K562 (cell line): ENCODE measurements at regions not wholly inside any gene's neighbourhood (a gene's known extent, or its start where the extent isn't known, plus 50 kb on each side); places are given as distances from the start of the nearest gene placed in this dataset.
A peak's percentile ranks its signal among the peaks of the same experiment; 100 is the strongest.

Experiments used
- ATAC-seq: fragments of 200-7000 bp; cut with Tn5 transposase; 3 replicates; pipeline ENCODE4 v1.9.1; 2020; ENCODE audit warnings: moderate library complexity
- BruUV-seq: library from RNA; stranded (reverse); fragments of 400-500 nt; replicated peaks from 2 replicates; lab custom pipeline; 2021; lab: Mats Ljungman, UMichigan
- CTCF ChIA-PET: fragments of 300-600 bp; formaldehyde crosslinking; extraction: SDS; loops from one replicate; lab custom pipeline; 2021; ENCODE audit warnings: low intra/inter-chr PET ratio; lab: Yijun Ruan, JAX
- POLR2A ChIA-PET: fragments of 300-600, 350-650 bp; sonication (Branson Sonifier 250); formaldehyde crosslinking; extraction: SDS; loops from one replicate; lab custom pipeline; 2021; ENCODE audit warnings: antibody characterized with exemption, inconsistent platforms; lab: Yijun Ruan, JAX
- DNase-seq, 4 experiments: peaks; one replicate each; pipeline versions ENCODE4 v3.0.0 to v3.0.0-alpha.2; 2011 to 2018; ENCODE audit warnings: low spot score in 3 of 4, mixed read lengths in 3 of 4; ENCODE audit errors: extremely low read depth in 1 of 4
- FAIRE-seq: peaks from 2 replicates; lab custom pipeline; 2011; peaks lifted over from hg19 to GRCh38; lab: Jason Lieb, UNC
- H2AFZ ChIP-seq: 2 replicates; pipeline ENCODE4 v1.6.0; 2011; ENCODE audit warnings: low read depth, low read length, control low read depth, inconsistent platforms
- H3K27ac ChIP-seq: fragments of 200-600 bp; 3 replicates; pipeline ENCODE4 v1.8.0; 2011; ENCODE audit warnings: low read depth, mild to moderate bottlenecking, control low read depth, inconsistent platforms, low read length, moderate library complexity, mixed read lengths; ENCODE audit errors: extremely low read depth
- H3K27me3 ChIP-seq, 2 experiments: fragments of 300-600 bp in 1 of 2; 2 replicates in 1 of 2; 3 replicates in 1 of 2; pipeline versions ENCODE4 v1.6.0 to v1.8.0; 2011; ENCODE audit warnings: inconsistent platforms in 2 of 2, low read length in 2 of 2, mild to moderate bottlenecking in 1 of 2, mixed read lengths in 1 of 2, moderate library complexity in 1 of 2; ENCODE audit not compliant: control insufficient read depth in 2 of 2, insufficient read depth in 2 of 2
- H3K36me3 ChIP-seq: fragments of 300-600 bp; 3 replicates; pipeline ENCODE4 v1.8.0; 2011; ENCODE audit warnings: mild to moderate bottlenecking, low read length, inconsistent platforms; ENCODE audit not compliant: control insufficient read depth, insufficient read depth
- H3K4me1 ChIP-seq, 2 experiments: fragments of 200-600 bp in 1 of 2; replicated peaks in 1 of 2; 2 replicates in 1 of 2; 3 replicates in 1 of 2; pipeline versions ENCODE4 v1.5.1 to v1.8.0; 2011; ENCODE audit warnings: inconsistent platforms in 2 of 2, low read length in 2 of 2, mild to moderate bottlenecking in 1 of 2, mixed read lengths in 1 of 2, moderate library complexity in 1 of 2; ENCODE audit not compliant: control insufficient read depth in 2 of 2, insufficient read depth in 2 of 2
- H3K4me2 ChIP-seq: 2 replicates; pipeline ENCODE4 v1.6.1; 2011; ENCODE audit warnings: low read length, control low read depth, inconsistent platforms, mixed read lengths; ENCODE audit not compliant: insufficient read depth
- H3K4me3 ChIP-seq: fragments of 200-600 bp; sonication (generic), shearing (Covaris generic); 2 replicates; pipeline ENCODE4 v1.5.1; 2016; ENCODE audit warnings: control low read depth, inconsistent platforms
- H3K79me2 ChIP-seq: fragments of 200-600 bp; 3 replicates; pipeline ENCODE4 v1.8.0; 2011; ENCODE audit warnings: low read length, inconsistent platforms; ENCODE audit not compliant: control insufficient read depth, insufficient read depth
- H3K9ac ChIP-seq, 2 experiments: 2 replicates each; pipeline versions ENCODE4 v1.6.0 to v1.6.1; 2011; ENCODE audit warnings: low read depth in 2 of 2, low read length in 2 of 2, control low read depth in 1 of 2, inconsistent platforms in 1 of 2, mild to moderate bottlenecking in 1 of 2, mixed read lengths in 1 of 2; ENCODE audit not compliant: insufficient read depth in 1 of 2
- H3K9me1 ChIP-seq: one replicate; pipeline ENCODE4 v1.6.0; 2011; ENCODE audit warnings: inconsistent platforms, mild to moderate bottlenecking, low read length, moderate library complexity; ENCODE audit not compliant: control insufficient read depth, insufficient read depth
- H3K9me3 ChIP-seq: replicated peaks from 2 replicates; pipeline ENCODE4 v1.5.1; 2011; ENCODE audit warnings: low read depth, low read length, inconsistent platforms; ENCODE audit not compliant: control insufficient read depth, insufficient read depth
- H4K20me1 ChIP-seq: replicated peaks from 2 replicates; pipeline ENCODE4 v1.6.1; 2011; ENCODE audit warnings: low read length, inconsistent platforms, mixed read lengths; ENCODE audit not compliant: control insufficient read depth, insufficient read depth
- ADNP ChIP-seq: fragments of 200-800 bp; sonication (Bioruptor generic); IDR thresholded peaks from 2 replicates; pipeline ENCODE4 v1.6.1; 2016; ENCODE audit warnings: missing genetic modification characterization, missing compliant biosample characterization
- BRD4 ChIP-seq: fragments of 200-600 bp; sonication (generic); IDR thresholded peaks from 2 replicates; pipeline ENCODE4 v1.6.1; 2017; ENCODE audit warnings: inconsistent platforms
- BRF2 ChIP-seq: IDR thresholded peaks from 3 replicates; pipeline ENCODE4 v1.6.1; 2011; ENCODE audit warnings: borderline replicate concordance, mild to moderate bottlenecking; ENCODE audit not compliant: insufficient read length, insufficient read depth
- CEBPG ChIP-seq, 3 experiments: fragments of 200-800 bp in 1 of 3; sonication (Bioruptor generic) in 1 of 3; sonication (generic) in 1 of 3; formaldehyde crosslinking in 1 of 3; IDR thresholded peaks in 2 of 3; conservative IDR thresholded peaks in 1 of 3; 2 replicates each; pipeline versions ENCODE4 v1.6.1 to v1.8.0; 2016 to 2022; ENCODE audit warnings: missing compliant biosample characterization in 2 of 3, missing genetic modification characterization in 2 of 3, mild to moderate bottlenecking in 1 of 3, missing genetic modification reagents in 1 of 3
- DNMT1 ChIP-seq: fragments of 450-650 bp; IDR thresholded peaks from 2 replicates; pipeline ENCODE4 v1.6.1; 2016; ENCODE audit warnings: antibody characterized with exemption, mild to moderate bottlenecking
- FOSL1 ChIP-seq: fragments of 200-800 bp; sonication (Bioruptor generic); conservative IDR thresholded peaks from 2 replicates; pipeline ENCODE4 v1.6.1; 2016; ENCODE audit warnings: missing genetic modification characterization, missing compliant biosample characterization
- FOXJ3 ChIP-seq: sonication (generic); formaldehyde crosslinking; IDR thresholded peaks from 2 replicates; pipeline ENCODE4 v1.4.0; 2020; ENCODE audit warnings: mild to moderate bottlenecking, missing genetic modification reagents
- JUND ChIP-seq, 2 experiments: IDR thresholded peaks; 2 replicates in 1 of 2; 3 replicates in 1 of 2; pipeline ENCODE4 v1.6.1; 2011; ENCODE audit warnings: borderline replicate concordance in 2 of 2, low read depth in 2 of 2, low read length in 2 of 2, improper control_type of control experiment in 1 of 2, missing biosample characterization in 1 of 2, missing genetic modification characterization in 1 of 2, missing genetic modification reagents in 1 of 2
- LCOR ChIP-seq: sonication (generic); formaldehyde crosslinking; IDR thresholded peaks from 2 replicates; pipeline ENCODE4 v1.8.0; 2022; ENCODE audit warnings: mild to moderate bottlenecking, missing genetic modification reagents
- MAX ChIP-seq: sonication (generic); formaldehyde crosslinking; IDR thresholded peaks from 2 replicates; pipeline ENCODE4 v1.9.0; 2022; ENCODE audit warnings: mild to moderate bottlenecking, missing genetic modification reagents
- PHF8 ChIP-seq: fragments of 200-600 bp; sonication (generic); IDR thresholded peaks from 2 replicates; pipeline ENCODE4 v1.6.1; 2012; ENCODE audit warnings: mixed run types, mild to moderate bottlenecking, inconsistent platforms, low read length, moderate library complexity, borderline replicate concordance
- POLR3A ChIP-seq: IDR thresholded peaks from 2 replicates; pipeline ENCODE4 v1.6.1; 2011; ENCODE audit warnings: borderline replicate concordance, mild to moderate bottlenecking, moderate library complexity; ENCODE audit not compliant: insufficient read length, insufficient read depth; ENCODE audit errors: extremely low read depth
- RBM14 ChIP-seq: fragments of 200-400 bp; formaldehyde crosslinking; IDR thresholded peaks from 2 replicates; pipeline ENCODE4 v1.6.1; 2018; ENCODE audit warnings: low read depth, mild to moderate bottlenecking, low read length, moderate library complexity, borderline replicate concordance; ENCODE audit not compliant: insufficient read depth
- STAG1 ChIP-seq: sonication (generic); formaldehyde crosslinking; IDR thresholded peaks from 2 replicates; pipeline ENCODE4 v1.5.0; 2020; ENCODE audit warnings: missing genetic modification reagents, borderline replicate concordance
- TCF3 ChIP-seq: sonication (generic); formaldehyde crosslinking; IDR thresholded peaks from 2 replicates; pipeline ENCODE4 v1.4.0; 2020; ENCODE audit warnings: mild to moderate bottlenecking, missing genetic modification reagents
- ZNF232 ChIP-seq: sonication (generic); formaldehyde crosslinking; IDR thresholded peaks from 2 replicates; pipeline ENCODE4 v1.8.0; 2022; ENCODE audit warnings: mild to moderate bottlenecking, missing genetic modification reagents
- ZNF24 ChIP-seq: fragments of 450-650 bp; IDR thresholded peaks from 2 replicates; pipeline ENCODE4 v1.6.1; 2016
- ZNF253 ChIP-seq: fragments of 250-450 bp; sonication (Bioruptor Pico); conservative IDR thresholded peaks from 2 replicates; pipeline ENCODE4 v1.6.1; 2021; ENCODE audit warnings: mild to moderate bottlenecking
- ZNF507 ChIP-seq: conservative IDR thresholded peaks from 2 replicates; pipeline ENCODE4 v1.6.1; 2017; ENCODE audit warnings: missing genetic modification characterization, missing compliant biosample characterization
- ZNF76 ChIP-seq: fragments of 250-450 bp; sonication (Bioruptor Pico); IDR thresholded peaks from 2 replicates; pipeline ENCODE4 v1.4.0; 2020; ENCODE audit warnings: mild to moderate bottlenecking, moderate library complexity, borderline replicate concordance
- ZNF77 ChIP-seq: fragments of 250-450 bp; sonication (Bioruptor Pico); IDR thresholded peaks from 2 replicates; pipeline ENCODE4 v1.5.0; 2020
- WGBS: fragments of 100-300 bp; shearing (Covaris generic); methylation state at CpG from one replicate; pipeline ENCODE4 v1.1.6; 2016; ENCODE audit warnings: low coverage, mixed read lengths; ENCODE audit not compliant: insufficient coverage; ENCODE audit errors: missing lambda C conversion rate; 5-methylcytosine and 5-hydroxymethylcytosine counted together
- in situ Hi-C: fragments of 300-500 bp; cut with MboI; formaldehyde crosslinking; loops from 4 replicates; pipeline ENCODE4 v1.15.0; 2018; ENCODE audit warnings: inconsistent platforms, mixed read lengths
- intact Hi-C: fragments of 100-400 bp; cut with micrococcal nuclease; formaldehyde crosslinking; loops from 2 replicates; pipeline ENCODE4 v1.14.2; 2022

DNA sequence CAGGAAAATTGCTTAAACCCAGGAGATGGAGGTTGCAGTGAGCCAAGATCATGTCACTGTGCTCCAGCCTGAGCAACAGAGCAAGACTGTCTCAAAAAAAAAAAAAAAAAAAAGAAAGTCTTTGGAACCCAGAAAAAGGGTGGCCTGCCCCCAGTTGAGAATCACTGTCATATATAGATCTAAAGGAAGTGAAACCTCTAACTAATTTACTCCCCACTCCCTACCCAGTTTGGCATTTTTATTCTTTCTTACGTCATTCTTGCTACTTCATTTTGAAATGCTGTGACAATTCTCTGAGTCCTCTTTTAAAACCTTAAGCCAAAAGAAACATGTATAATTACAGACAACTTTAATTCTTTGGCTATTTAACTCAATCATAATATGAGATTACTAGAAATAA lies 254.8 kb downstream of the CDC5L start (continued):
- TF ChIP-seq TCF3 = no peak
- TF ChIP-seq ZNF24 = no peak
- no peak for TF ChIP-seq BRF2
- no peak for TF ChIP-seq ZNF232

DNA sequence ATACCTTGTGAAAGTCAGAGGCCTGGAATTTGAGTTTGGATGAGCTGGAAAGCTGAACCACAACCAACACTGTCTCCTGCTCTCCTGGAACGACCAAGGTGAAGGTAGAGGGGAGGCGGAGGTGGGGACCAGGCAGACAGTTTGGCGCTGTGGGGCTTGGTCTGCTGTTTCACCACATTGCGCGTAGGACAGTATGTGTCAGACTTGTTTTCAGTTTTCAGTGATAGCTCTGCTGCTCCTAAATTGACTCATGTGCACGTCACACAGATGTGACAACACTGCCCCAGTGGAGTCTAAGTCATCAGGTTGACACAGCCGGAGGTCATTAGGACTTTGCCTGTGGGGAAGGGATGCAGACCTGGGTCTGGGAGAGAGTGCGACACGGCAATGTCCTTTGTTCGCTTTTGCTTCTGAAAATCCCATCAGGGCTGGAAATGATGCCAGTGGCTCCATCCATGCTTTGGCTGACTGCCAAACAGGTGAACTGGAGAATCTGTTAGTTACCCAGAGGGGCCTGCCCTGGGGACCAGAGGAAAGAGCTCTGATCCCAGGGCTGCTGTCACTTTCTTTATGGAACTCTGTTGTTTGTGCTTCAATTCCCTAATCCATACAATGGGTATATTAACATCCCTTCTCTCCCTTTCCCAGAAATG lies 255.5 kb downstream of the CDC5L start:
- Histone ChIP-seq H3K36me3 (no peaks in the 10 kb centered on the region), H3K9ac (no peak overlapping the region), H3K9me1 (no peaks in the 10 kb centered on the region), H2AFZ (no peak overlapping the region), H4K20me1 (no peaks in the 10 kb centered on the region), H3K4me3 (no peak overlapping the region), H3K9me3 (no peaks in the 10 kb centered on the region), H3K79me2 (no peaks in the 10 kb centered on the region), H3K4me2 (no peak overlapping the region), H3K4me1 (no peaks in the 10 kb centered on the region), H3K27me3 (peaks cover 24 to 49% of the 10 kb centered on the region in 2 experiments), H3K27ac (no peak overlapping the region)
- peak; percentile 57 for ATAC-seq
- in situ Hi-C loops (loop anchor here (10.0 kb wide), 1 partner anchor 168 kb away; no protein-coding TSS in a partner anchor), intact Hi-C loops (no loop called here)
- peak in 1 of 4 experiments; percentile 26 for DNase-seq
- ChIA-PET POLR2A (no interaction called here), CTCF (no interaction called here)
- no peak for FAIRE-seq
- no TSS peak for BruUV-seq
- WGBS = 9% methylated on average over 10 of the region's 10 CpGs
- no peak for TF ChIP-seq JUND (IDR thresholded peaks at IDR 0.05; ENCODE audit: borderline replicate concordance, low read depth, low read length)
- 0 out of 3 replicates have a peak, but pooled peaks have one; percentile 27 for TF ChIP-seq JUND (tag; IDR thresholded peaks at IDR 0.05; ENCODE audit: borderline replicate concordance, low read depth, low read length)
- no peak for TF ChIP-seq ZNF253 (CRISPR knock-in tag)
- no peak for TF ChIP-seq ZNF507 (tag)
- TF ChIP-seq STAG1 = no peak
- TF ChIP-seq FOXJ3 (CRISPR knock-in tag) = no peak
- TF ChIP-seq PHF8 = no peak
- no peak for TF ChIP-seq LCOR (CRISPR knock-in tag)
- no peak for TF ChIP-seq BRD4
- no peak for TF ChIP-seq ZNF76 (CRISPR knock-in tag)
- no peak for TF ChIP-seq POLR3A
- peak; percentile 53; the same call in 1 of the 2 replicates for TF ChIP-seq CEBPG (CRISPR knock-in tag; IDR thresholded peaks at IDR 0.05)
- peak in 1 of 2 experiments; percentile 72; a peak in 2 of 4 replicates for TF ChIP-seq CEBPG (tag; conservative IDR thresholded peaks at IDR 0.05 in 1 of 2, IDR thresholded peaks at IDR 0.05 in 1 of 2)
- TF ChIP-seq RBM14 = no peak
- peak; percentile 97 for TF ChIP-seq FOSL1 (tag)
- no peak for TF ChIP-seq ADNP
- TF ChIP-seq ZNF77 (CRISPR knock-in tag) = no peak
- TF ChIP-seq DNMT1 = no peak
- no peak for TF ChIP-seq MAX (CRISPR knock-in tag)
